HG03025 (cell line): ENCODE measurements at regions not wholly inside any gene's neighbourhood (a gene's known extent, or its start where the extent isn't known, plus 50 kb on each side); places are given as distances from the start of the nearest gene placed in this dataset.

Experiments used
- ATAC-seq: cut with Tn5 transposase; IDR thresholded peaks from one replicate; pipeline ENCODE4 v1.9.1; 2021; ENCODE audit warnings: mild to moderate bottlenecking, moderate library complexity; ENCODE audit not compliant: unreplicated experiment, low FRiP score

DNA sequence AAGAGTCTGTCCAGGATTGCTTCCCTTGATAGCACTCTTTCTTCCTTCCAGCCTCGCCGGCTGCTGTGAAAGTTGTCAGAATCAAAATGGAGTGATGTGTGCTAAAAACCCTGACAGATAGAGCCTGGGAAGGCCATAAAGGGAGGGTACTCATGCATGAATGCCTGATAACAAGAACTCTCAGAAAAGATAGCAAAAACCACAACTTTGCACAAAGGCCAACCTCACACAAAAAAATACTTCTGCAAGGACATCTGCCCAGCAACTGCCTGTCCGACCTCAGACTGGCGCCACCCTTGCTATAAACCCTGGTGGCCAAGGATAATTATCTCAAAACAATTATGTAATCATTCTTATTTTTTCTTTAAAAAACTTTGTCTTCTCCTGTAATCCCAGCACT, 133.2 kb upstream of the SVIL start:
- no peak for ATAC-seq

DNA sequence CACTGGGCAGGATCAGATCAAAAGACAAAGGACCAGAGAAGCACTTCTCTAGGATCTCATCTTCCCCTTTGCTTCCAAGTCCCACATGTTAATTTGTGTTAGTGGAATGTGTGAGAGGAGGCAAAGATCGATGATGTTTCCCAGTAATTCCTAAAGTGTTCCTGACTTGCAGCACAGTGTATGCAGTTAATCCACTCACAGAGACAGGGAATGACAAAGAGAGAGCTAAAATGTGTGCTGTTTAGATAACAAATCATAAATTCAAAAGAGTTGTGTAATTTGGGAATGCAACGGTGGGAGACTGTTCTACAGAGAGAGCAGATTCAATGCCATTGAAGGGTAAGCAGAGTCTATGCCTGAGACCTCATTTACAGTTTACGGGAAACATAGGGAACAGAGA, 132.0 kb upstream of the SVIL start:
- ATAC-seq, result no peak

DNA sequence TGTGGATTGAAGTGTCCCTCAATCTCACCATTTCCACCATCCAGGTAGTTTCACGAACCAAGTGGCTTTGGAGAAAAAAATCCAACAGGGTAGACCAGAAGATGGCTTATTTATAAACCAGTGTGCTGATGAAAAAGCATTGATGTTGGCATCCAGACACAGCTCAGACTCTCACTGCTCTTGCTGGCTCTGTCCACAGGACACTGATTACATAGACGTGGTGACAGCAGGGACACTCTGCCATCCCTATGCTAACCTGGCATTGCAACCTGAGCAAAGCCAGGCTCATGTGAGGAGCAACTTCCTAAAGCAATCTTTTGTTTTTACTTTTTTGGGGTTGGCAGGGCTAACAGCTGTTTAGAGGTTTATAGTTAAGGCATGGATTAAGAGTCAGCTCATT, 130.6 kb upstream of the SVIL start:
- no peak for ATAC-seq

DNA sequence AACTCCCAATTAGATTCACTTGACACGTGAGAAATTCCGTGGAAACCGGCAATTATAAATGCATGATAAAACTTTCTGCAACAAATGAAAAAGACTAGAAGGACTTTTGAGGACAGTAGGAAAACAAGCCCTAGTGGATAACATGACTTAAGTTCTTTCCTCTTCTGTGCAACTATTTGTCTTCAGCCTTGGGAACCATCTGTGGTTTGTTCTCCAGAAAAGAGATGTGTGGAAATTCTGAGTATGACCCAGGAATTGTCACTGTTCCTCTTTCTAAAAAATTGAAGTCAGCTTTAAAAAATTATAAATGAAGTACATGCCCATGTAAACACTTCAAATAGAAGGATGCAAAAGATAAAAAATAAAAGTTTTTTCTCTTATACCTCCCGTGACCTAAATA, 128.6 kb upstream of the SVIL start:
- ATAC-seq, result no peak

DNA sequence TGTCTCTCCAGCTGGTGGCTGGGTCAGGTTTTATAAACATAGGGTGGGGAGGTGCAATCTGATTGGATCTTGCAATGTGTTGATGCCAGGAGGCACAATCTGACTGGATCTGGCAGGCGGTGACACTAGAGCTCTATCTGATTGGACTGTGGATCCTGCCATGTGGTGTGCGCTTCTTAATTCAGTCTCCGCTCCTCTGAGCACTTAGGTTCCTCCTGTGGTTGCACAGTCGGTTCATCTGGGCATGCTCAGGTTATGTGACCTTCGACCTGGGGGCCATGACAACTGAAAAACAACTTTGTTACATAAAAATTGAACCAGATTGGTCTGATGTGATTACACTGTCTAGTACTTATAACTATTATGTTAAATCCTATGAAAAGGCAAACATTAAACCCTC, 127.1 kb upstream of the SVIL start:
- ATAC-seq, result no peak

DNA sequence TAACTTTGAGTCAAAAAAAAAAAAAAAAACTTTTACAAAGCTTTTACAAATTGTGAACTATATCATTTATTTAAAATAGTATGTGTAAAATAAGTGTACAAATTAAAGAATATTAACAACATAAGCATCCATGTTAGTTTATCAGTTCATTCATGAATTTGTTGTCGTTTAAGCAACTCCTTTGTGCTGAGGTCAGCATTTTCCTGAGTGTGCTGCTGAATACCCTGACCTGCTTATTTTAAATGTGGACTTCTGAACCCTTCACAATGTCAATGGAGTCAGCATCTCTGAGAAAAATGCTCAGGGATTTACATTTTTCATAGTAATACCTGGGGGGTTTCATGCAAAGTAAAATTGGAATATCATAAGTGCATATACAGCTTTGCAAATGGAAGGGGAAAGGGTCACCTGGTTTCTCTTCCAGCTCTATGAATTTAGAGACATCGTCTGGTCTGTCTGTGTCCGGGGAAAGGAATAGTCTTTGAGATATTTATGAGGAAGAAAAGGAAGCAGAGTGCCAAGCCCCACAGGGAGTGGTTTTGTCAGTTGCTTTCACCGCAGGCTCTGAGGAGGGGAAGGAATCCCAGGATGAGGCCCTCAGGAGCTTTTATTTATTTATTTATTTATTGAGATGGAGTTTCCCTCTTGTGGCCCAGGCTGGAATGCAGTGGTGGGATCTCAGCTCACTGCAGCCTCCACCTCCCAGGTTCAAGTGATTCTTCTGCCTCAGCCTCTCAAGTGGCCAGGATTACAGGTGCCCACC, 125.5 kb upstream of the SVIL start:
- ATAC-seq, result no peak

DNA sequence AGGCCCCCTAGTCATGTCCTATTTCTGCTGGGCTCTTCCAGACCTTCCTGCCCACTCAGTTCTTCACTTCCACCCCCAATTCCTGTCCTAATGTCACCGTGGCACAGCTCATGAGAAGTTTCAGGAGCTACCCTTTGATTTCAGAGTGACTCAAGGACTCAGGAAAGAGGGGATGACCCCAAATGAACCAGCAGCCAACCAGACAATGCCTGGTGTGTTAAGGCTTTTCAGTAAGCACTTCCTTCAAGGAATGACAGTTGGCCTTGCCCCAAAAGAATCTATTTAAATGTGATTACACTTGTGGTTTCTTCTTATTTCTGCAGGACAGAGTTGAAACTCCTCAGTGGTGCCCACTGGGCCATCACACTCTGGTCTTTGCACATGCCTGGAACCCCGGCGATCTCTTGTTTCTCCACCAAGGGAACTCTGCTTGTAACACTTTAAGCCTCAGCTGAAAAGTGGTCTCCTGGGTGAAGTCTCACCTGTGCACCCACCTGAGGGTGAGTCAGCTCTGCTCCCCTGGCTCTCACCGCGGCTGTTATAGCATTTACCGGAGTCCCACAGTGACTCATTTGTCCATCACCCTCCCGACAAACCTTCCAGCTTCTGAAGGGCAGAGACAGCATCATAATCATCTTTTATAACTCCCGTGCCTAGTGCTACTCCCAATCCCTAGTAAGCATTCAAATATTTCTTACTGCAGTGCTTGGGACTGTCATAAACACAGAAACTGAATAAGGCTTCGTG, 123.0 kb upstream of the SVIL start:
- ATAC-seq, result no peak

DNA sequence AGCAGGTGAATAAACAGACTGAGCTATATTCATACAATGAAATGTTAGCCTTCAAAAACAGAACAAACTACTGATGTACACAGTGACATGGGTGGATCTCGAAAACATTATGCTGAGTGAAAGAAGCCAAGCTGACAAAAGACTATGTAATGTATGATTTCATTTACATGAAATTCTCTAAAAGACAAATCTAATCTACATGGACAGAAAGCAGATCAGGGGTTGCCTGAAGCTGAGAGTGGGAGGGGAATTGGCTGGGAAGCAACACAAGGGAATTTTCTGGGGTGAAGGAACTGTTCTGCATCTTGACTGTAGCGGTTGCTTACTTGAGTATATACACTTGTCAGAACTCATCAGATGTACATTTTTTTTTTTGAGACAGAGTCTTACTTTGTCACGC, 121.7 kb upstream of the SVIL start:
- no peak for ATAC-seq

DNA sequence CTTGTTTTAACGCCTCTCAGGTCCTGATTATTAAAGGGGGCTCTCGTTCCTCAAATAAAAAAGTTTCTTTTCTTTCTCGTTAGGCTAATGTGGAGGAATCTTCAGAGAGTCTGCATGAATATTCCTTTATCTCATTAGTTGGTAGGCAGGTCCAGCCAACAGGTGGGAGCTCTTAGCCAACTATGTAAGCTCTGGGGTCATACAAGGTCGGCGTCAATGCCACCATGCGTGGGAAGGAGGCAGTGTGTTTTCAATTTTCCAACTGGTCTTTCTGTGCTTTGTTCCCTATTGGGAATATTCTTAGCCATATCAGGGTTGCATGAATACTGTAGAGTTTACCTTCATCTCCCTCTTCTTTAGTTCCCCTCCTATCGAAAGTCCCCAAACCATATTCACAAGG, 118.5 kb upstream of the SVIL start:
- no peak for ATAC-seq

DNA sequence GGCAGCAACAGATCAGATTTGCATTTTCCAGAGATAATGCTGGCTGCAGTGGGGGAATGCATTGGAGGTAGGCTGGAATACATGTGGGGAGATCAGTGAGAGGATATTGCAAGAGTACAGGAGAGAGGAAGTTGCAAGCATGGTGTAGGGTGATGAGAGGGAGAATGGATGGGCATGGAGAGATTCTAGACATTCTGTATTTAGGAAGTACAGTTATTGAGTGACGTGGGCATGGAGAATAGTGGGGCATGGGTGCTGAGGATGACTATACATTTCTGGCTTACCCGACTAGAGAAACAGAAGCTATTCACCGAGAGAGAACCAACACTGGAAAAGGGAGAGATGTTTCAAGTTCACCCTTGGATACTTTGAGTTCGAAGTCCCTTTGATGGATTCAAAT, 116.9 kb upstream of the SVIL start:
- ATAC-seq, result no peak

DNA sequence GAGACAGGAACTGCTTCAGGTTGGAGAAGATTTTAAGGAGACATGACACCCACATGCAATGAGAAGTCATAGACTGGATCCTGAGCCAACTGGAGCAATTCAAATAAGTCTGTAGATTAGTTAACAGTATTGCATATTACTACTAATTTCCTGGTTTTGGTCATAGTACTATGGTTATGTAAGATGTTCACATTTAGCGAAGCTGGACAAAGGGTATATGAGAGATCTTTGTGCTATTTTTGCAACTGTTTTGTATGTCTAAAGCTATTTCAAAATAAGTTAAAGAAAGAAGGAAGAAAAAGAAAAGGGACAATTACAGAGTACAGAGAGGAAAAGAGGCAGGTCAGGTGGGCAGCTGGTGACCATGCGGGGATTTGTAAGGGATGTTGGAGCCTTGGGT, 116.5 kb upstream of the SVIL start:
- ATAC-seq, result no peak

DNA sequence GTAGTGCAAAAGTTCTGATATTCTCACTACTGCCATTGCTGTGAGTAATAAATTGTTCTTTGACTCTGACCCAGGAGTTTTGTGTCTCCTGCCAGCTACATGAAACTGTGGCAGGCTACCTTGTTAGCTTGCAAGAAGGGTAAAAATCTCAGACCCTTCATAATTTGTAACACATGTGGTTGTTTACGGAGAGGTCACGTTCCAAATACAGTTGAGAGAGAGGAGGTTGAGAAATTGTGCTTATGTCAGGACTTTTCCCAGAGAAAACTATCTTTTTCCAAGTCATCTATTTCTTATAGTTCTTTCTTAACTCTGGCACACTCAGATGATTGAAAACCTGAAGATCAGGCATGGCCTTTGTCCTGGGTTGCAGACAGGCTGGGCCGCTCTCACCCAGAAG, 114.4 kb upstream of the SVIL start:
- no peak for ATAC-seq

DNA sequence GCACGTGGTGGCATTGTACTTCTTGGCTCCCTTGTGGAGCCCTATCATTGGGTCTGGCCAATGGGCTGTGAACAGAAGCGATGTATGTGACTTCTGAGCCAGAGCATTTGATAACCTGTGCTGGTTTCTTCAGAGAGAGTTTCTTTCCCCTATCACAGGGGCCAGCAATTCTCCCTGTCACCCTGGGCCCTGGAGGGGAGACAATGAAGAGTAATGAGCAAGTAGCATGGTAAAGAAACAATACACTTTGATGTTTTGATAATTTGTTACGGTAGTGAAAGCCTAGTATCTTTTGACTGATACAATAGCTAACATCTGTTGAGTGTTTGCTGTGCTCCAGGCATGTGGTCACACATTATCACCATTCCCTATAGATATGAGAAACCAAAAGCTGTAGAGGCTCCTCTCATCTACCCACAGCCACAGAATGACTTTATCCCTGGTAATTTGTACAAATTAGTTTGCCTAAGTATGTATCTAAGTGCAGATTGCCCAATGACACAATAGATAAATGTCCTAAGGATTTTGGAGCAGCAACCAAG, 113.4 kb upstream of the SVIL start:
- no peak for ATAC-seq

DNA sequence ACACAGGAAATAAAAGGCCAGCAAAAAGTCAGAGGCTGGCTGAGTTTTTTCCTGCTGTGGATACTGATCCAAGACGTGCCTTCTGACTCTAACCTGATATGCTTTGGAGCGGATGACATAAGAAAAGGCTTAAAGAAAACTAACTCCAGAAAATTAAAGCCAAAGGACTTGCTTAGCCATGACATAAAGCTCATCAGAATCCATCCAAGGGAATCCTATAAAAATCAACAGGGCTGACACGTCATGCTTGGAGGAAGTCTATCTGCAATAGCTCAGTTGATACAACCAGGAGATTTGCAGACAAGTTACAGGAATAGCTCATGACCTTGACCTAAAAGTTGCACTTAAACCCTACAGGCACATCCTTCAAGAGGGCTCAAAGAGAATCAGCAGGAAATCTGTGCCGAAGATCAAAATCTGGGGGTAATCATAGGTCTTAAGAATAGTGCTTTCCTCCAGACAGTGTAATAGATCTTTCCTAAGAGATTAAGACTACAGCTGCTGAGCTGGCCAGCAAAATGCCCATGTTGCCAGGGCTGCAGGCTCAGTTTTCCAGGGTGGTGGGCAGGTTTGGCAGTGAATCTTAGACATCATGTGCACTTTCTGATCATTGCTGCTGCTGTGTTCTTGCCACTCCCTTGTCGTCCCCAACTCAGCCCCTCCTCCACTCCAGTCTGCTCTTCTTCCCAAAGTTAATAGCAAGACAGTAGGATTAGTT, 111.5 kb upstream of the SVIL start:
- ATAC-seq, result no peak

DNA sequence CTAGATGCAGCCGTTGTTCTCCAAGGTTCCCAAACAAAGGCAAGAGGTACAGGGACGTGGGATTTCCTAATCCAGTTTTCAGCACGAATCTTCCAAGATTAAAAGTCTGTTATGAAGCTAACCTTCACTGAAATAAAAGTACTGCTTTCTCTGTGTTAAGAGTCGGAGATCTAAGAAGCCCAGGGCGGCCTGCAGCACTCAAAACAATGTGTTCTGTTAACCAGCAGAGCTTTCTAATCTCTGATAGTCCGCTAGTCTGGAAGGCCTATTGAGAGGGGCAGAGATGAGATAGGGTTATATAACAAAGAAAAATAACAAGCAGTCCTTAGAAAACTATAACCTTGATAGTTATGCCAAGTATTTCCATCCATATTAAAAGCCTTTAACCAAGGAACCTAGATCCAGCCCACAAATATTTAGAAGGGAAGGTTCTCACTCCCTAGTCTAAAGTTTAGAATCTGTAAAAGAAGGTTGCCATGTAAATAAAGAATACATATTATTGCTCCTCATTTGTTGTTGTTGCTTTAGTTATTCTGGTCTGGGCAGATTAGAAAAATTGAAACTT, 106.3 kb upstream of the SVIL start:
- ATAC-seq, result no peak

DNA sequence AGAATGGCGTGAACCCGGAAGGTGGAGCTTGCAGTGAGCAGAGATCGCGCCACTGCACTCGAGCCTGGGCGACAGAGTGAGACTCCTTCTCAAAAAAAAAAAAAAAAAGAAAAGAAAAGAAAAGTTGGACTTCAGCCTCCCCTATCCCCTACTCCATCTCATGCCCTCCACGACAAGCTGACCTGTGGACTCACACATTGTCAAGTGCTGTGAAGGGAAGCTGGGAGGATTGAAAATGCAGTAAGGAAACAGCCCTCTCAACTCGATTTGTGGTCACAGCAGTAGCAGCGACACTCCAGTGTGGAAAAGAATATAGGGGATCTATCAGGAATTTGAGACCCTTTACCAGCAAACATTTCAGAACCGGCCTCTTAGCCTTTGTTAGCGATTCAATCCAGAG, 103.6 kb upstream of the SVIL start:
- ATAC-seq, result no peak

DNA sequence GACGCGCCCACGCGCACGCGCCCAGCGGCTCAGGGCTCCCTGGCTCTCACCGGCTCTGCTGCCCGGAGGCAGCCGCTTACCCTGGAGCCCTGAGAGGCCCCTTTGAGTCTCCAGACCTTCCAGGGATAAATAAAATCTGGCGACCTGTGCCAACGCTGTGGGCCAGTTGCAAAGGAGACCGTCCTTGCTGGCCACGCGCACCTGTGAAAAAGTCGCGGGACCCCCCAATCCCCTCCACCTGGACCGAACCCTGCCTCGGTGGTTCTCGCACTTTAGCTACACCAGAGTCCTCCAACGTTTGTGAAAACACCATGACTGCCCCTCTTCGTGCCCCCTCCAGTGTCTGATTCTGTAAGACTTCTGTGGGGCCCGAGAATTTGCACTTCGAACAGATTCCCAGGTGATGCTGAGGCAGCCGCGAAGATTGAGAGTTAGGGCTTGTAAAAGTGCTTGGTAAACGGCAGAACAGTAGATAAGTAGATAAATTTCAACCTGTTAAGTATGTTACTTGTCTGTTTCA, 102.4 kb upstream of the SVIL start:
- no peak for ATAC-seq

DNA sequence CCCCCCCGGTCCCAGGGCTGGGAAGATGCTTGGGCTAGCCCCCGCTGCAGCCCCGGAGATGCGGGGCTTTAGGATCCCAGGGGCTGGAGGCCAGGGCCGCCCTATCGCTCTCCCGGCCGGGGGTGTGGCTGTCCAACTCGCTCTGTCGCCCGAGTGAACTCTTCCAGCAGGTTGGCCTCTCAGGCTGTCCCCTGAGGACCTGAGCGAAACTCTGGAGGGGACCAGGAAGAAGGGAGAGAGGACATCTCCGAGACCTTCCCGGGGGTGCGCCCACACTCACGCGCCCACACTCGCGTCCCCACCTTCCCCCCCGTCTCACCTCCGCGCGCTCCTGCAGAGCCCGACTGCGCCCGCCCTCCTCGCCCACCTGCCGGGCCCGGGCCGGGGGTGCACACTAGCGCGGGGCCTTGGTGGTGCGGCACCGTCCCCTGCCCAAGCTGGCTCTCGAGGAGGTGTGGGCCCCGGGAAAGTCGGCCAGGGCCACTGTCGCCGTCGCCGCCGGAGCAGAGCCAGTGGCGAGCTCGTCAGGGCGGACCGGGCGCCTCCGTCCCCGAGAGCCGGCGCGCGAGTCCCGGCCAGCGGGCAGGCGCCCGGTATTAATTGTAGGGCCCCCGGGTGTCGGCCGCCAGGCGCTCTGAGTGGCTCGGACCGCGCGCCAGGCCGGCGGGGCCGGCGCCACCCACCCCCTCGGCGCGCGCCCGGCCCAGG, 101.7 kb upstream of the SVIL start:
- ATAC-seq, result no peak

DNA sequence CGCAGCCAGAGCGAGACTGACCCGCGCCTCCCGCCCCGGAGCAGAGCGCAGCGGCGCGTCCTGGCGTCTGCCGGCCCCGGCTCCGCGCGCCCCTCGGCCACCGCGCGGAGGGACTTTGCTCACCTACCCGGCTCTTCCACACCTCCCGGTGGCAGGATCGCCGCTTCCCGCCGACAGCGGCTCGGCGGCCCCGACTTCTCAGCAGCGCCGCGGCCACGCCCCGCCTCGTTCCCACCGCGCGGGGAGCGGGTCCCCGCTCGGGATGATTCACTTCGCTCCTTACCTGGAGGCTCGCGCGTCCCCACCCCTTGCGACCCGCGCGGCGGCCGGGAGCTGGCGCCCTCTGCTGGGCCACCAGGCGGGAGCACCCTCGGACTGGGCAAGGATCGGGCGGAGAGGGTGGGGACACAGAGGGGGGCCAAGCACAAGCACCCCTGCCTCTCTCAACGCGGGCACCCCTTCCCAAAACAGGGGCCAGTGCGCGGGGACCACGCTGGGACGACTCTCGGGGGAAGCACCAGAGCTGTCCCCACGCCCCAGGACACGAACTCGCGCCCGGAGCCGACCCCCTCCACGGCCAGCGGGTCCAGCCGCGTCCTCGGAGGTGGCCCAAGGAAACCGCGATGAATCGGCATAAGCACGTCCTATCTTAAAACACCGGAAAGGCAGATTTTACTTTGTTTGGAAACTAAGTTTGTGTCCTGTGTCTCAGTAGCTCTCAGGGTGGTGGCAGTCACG, 101.0 kb upstream of the SVIL start:
- peak; percentile 81 for ATAC-seq
